T-helper 2 cell treated with Interferon-gamma antibody and Interleukin-4, amounts not matched to agents 100 ng/mL and 5 ng/mL, for 36 hours (primary cell): ENCODE measurements at regions not wholly inside any gene's neighbourhood (a gene's known extent, or its start where the extent isn't known, plus 50 kb on each side); places are given as distances from the start of the nearest gene placed in this dataset.

Source experiments
- intact Hi-C: fragments of 100-400 bp; cut with micrococcal nuclease; formaldehyde crosslinking; loops from one replicate; pipeline ENCODE4 v1.15.1; 2023

- intact Hi-C loops = no loop called here
These were observed 333.9 kb downstream of the PDHA2 start for GRCh38 chr4:96173756-96174155.

GRCh38 chr4:96175871-96176270 lies 336.0 kb downstream of the PDHA2 start:
- intact Hi-C loops = no loop called here

- intact Hi-C loops = no loop called here
These were observed 343.7 kb downstream of the PDHA2 start for GRCh38 chr4:96183611-96184010.

DNA sequence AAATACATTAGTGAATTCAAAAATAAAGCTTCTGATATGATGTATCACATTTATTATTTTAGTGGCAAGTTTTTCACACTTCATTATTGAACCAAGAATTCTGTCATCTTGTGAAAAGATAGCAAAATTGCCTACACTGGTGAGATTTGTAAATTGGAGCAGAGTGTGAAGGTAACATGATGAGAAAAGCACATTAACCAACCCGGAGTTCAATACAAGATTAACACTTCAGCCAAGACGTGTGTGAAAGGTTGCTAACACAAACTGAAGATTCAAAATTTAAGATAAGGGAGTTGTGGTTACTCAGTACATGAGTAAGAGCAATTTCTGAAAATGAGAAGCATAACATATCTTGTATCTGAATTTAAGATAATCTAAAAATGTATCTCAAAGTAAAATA lies 346.7 kb downstream of the PDHA2 start:
- intact Hi-C loops = no loop called here

DNA sequence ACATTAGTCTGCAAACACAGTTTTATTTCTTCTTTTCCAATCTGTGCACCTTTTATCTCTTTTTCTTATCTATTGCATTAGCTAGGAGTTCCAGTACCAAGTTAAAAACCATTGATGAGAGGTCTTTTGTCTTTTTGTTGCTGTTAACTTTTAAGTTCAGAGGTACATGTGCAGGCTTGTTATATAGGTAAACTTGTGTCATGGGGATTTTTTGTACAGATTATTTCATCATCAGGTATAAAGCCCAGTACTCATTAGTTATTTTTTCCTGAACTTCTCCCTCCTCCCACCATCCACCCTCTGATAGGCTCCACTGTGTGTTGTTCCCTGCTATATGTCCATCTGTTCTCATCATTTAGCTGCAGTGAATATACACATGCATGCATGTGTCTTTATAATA lies 349.9 kb downstream of the PDHA2 start:
- intact Hi-C loops = no loop called here

- intact Hi-C loops = no loop called here
These were observed 353.2 kb downstream of the PDHA2 start for GRCh38 chr4:96193061-96193460.

DNA sequence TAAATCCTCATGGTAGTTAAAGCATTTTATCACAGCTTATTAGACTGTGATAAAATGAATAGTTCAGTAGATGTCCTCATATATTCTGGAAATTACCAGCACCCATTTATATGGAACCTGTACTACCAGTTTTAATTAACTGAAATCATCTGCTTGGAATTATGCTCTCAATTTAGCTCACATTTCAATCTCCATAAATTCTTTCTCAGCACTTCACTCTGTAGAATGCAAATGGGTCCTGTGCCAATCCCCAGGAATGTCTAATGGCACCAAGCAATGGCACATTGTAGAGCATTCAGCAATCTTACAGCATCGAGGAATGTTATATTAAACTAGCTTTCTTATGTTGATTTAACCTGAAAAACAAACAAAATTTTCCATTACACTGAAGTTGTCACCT lies 355.1 kb downstream of the PDHA2 start:
- intact Hi-C loops = no loop called here

DNA sequence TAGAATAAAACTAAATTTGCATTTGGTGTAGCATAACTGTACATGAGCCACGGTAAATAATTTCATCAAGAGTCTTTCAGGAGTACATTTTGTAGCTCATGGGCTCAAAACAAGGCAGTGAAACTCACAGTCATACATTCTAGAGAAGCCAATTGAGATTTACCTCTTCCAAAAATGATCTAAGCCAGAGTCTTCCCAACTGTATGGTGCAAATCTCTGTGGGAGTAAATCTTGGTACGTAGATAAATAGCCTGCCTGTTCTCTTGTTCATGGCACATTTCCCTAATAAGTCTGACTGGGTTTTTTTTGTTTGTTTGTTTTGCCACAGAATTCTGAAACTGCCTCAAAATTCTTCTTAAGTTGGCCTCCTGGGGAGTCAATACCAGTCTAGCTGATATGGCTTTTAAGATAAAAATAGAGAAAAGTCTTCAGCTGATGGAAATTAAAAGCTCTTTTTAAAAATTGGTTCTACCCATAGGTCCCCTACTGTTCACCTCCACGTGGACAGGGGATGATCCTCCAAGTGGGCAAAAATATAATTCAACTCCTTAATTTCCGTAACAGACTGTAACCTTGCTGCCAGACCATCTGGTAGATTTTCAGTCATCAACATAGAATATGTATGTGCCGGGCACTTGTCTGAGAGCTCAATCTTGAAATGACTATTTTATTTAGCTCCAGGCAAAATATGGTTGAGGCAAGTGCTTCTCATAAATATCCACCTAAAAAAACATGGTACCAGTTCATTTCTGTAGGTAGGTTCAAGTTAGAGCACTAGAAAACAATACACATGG lies 365.4 kb downstream of the PDHA2 start:
- intact Hi-C loops = no loop called here

DNA sequence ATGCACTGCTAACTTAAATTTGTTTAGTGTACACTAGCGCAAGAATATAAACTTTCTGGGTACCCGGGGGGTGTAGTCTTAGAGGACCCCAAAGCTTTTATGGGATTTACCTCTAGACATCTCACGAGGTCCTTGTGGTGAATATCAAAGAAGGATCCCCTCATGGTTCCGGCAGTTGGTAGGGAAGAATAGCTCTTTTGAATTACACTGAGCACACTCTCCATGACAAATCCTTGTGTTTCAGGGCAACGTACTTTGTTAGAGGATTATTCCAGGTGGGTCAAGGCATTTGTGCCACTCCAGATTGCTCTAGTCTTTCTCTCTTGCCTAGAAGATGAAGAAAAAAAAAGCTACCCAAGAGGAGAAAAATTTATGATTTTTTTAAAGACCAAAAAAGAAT lies 387.6 kb downstream of the PDHA2 start:
- intact Hi-C loops = no loop called here

- intact Hi-C loops = no loop called here
These were observed 388.6 kb downstream of the PDHA2 start for GRCh38 chr4:96228463-96228862.

- intact Hi-C loops = no loop called here
These were observed 400.1 kb downstream of the PDHA2 start for GRCh38 chr4:96240041-96240440.

GRCh38 chr4:96241819-96242218 lies 401.9 kb downstream of the PDHA2 start:
- intact Hi-C loops = no loop called here

DNA sequence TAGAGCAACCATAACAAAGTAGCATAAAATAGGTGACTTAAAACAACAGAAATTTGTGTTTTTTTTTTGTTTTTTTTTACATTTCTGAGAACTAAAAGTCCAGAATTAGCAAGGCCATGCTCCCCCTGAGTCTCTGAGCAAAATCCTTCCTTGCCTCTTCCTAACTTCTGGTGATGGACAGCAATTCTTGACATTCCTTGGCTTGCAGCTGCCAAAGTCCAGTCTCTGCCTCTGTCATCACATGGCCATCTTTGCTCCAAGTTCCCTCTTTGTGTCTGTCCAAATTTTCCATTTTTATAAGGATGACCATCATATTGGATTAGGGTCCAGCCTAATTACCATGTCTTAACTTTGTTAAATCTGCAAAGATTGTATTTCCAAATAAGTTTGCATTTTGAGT lies 407.2 kb downstream of the PDHA2 start:
- intact Hi-C loops = no loop called here

DNA sequence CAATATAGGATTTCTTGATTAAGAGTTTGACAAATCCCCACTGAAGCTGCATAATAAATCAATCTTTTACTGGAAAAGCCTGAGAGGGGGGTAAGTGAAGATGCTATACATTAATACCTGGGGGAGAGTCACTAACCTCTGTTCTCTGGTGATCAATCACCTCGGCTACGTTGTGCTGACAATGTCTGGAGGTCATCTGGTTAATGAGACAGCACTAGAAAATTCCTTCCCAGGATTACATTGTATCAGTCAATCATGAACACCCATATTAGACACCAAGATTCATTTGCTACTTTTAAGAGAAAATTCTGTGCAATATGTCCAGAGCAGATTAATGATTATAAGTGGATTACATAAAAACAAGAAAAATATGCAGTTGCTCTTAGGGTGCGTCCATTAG lies 408.3 kb downstream of the PDHA2 start:
- intact Hi-C loops = no loop called here

- intact Hi-C loops = no loop called here
These were observed 420.3 kb downstream of the PDHA2 start for GRCh38 chr4:96260064-96260682.

DNA sequence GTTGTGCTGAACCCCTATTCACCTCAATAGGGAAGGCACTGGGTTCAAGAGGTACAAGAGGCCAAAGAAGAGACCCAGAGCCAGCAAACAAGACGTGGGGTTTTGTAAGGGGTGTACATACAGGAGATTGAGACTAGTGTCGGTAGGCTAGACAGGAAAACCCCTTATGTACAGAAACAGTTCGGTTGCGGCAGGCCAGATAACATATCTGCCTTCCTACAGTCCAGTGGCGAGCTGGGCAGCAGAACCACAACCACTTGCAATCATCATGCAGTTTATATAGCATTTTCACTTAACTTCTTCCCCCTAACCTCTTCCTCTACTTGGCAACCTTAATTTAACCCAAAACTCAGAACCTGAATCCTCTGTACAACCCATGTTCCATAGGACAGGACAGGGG lies 422.2 kb downstream of the PDHA2 start:
- intact Hi-C loops = no loop called here

DNA sequence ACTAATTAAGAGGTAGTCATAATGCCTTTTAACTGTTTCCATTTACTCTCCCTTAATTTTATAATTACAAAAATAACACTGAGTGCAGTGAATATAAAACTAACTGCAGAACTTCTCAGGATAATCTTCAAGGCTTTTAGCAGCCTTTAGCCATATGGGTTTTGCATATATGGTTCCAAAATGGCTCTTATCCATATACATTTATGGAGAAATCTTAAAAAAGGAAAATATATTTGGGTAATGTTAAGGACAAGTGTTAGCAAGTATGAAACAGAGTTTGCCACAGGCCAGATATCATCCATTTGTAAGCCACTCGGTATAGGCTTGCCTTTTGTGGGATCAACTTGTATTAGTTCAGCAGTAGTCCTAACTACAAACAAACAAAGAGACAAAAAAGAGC lies 423.4 kb downstream of the PDHA2 start:
- intact Hi-C loops = no loop called here

GRCh38 chr4:96264941-96265463 lies 425.1 kb downstream of the PDHA2 start:
- intact Hi-C loops = no loop called here

- intact Hi-C loops = no loop called here
These were observed 453.9 kb downstream of the PDHA2 start for GRCh38 chr4:96293806-96294205.

GRCh38 chr4:96295143-96295741 lies 455.3 kb downstream of the PDHA2 start:
- intact Hi-C loops = no loop called here

DNA sequence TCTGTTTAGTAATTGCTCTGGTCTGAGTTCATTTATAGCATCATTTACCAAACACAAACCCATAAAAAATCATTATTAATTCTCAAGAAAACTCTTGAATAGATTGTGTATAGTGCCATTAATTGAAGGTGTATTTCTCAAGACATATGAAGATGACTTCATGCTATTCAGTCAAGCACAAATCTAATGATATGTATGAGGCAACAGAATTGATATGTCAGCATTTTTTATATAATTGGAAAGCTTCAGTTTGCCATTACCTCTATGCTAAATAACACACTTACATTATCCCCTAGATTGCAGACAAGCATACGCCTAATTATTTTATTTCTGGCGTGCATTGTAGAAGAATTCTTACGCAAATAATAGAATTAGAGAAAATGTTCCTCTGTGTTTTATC lies 461.8 kb downstream of the PDHA2 start:
- intact Hi-C loops = no loop called here

- intact Hi-C loops = no loop called here
These were observed 465.1 kb downstream of the PDHA2 start for GRCh38 chr4:96305030-96305429.
